Naive B cell (primary cell): ENCODE measurements at regions not wholly inside any gene's neighbourhood (a gene's known extent, or its start where the extent isn't known, plus 50 kb on each side); places are given as distances from the start of the nearest gene placed in this dataset.

ENCODE experiments used
- ATAC-seq, 2 donors: fragments of 150-1000 bp; cut with Tn5 transposase; 2 replicates each; pipeline ENCODE4 v1.10.0; 2021; ENCODE audit warnings: low read depth in 2 of 2, mild to moderate bottlenecking in 2 of 2, moderate library complexity in 2 of 2
- DNase-seq: peaks from one replicate; pipeline ENCODE4 v3.0.0; 2022
- H3K27ac Mint-ChIP-seq, 6 donors: one replicate each; pipeline ENCODE4 v1.8.0; 2020 to 2022; ENCODE audit warnings: mild to moderate bottlenecking in 6 of 6, mixed read lengths in 6 of 6, moderate library complexity in 5 of 6, inconsistent platforms in 2 of 6
- H3K27me3 Mint-ChIP-seq, 3 donors: one replicate each; pipeline ENCODE4 v1.8.0; 2021 to 2022; ENCODE audit warnings: mixed read lengths in 3 of 3, mild to moderate bottlenecking in 1 of 3
- H3K36me3 Mint-ChIP-seq, 2 donors: one replicate each; pipeline ENCODE4 v1.8.0; 2020 to 2022; ENCODE audit warnings: mixed read lengths in 2 of 2, inconsistent platforms in 1 of 2, mild to moderate bottlenecking in 1 of 2
- H3K4me1 Mint-ChIP-seq, 3 donors: one replicate each; pipeline ENCODE4 v1.8.0; 2020 to 2022; ENCODE audit warnings: mixed read lengths in 3 of 3, inconsistent platforms in 1 of 3, mild to moderate bottlenecking in 1 of 3, moderate library complexity in 1 of 3
- H3K4me3 Mint-ChIP-seq, 8 donors: one replicate each; pipeline ENCODE4 v1.8.0; 2020 to 2022; ENCODE audit warnings: mild to moderate bottlenecking in 8 of 8, mixed read lengths in 8 of 8, moderate library complexity in 8 of 8, inconsistent platforms in 2 of 8
- H3K9me3 Mint-ChIP-seq, 7 donors: one replicate each; pipeline ENCODE4 v1.8.0; 2020 to 2022; ENCODE audit warnings: mixed read lengths in 7 of 7, mild to moderate bottlenecking in 5 of 7, inconsistent platforms in 2 of 7, moderate library complexity in 1 of 7

GRCh38 chr9:737400-738120, 103.9 kb upstream of the DMRT1 start:
- H3K27me3 Mint-ChIP-seq, result no peaks in the 10 kb centered on the region
- H3K9me3 Mint-ChIP-seq, result no peaks in the 10 kb centered on the region
- ATAC-seq, result no peak
- H3K4me3 Mint-ChIP-seq, result no peak overlapping the region
- no peak for DNase-seq
- H3K27ac Mint-ChIP-seq, result peak overlapping the region in 1 of 6 donors; percentile 65
- H3K36me3 Mint-ChIP-seq, result no peaks in the 10 kb centered on the region
- H3K4me1 Mint-ChIP-seq, result no peaks in the 10 kb centered on the region

GRCh38 chr9:738209-738915, 103.1 kb upstream of the DMRT1 start:
- DNase-seq (no peak), ATAC-seq (no peak)
- Mint-ChIP-seq H3K27me3 (no peaks in the 10 kb centered on the region), H3K4me3 (no peak overlapping the region), H3K36me3 (no peaks in the 10 kb centered on the region), H3K9me3 (no peaks in the 10 kb centered on the region), H3K27ac (peak overlapping the region in 1 of 6 donors; percentile 15), H3K4me1 (no peaks in the 10 kb centered on the region)

GRCh38 chr9:739362-739761, 102.1 kb upstream of the DMRT1 start:
- no peaks in the 10 kb centered on the region for H3K27me3 Mint-ChIP-seq
- H3K36me3 Mint-ChIP-seq, result no peaks in the 10 kb centered on the region
- no peak for ATAC-seq
- no peaks in the 10 kb centered on the region for H3K9me3 Mint-ChIP-seq
- no peak for DNase-seq
- no peaks in the 10 kb centered on the region for H3K4me1 Mint-ChIP-seq
- H3K27ac Mint-ChIP-seq, result no peak overlapping the region
- H3K4me3 Mint-ChIP-seq, result no peak overlapping the region

- no peak overlapping the region for H3K4me3 Mint-ChIP-seq
- no peaks in the 10 kb centered on the region for H3K4me1 Mint-ChIP-seq
- DNase-seq (no peak), ATAC-seq (no peak)
- no peaks in the 10 kb centered on the region for H3K27me3 Mint-ChIP-seq
- no peaks in the 10 kb centered on the region for H3K36me3 Mint-ChIP-seq
- no peak overlapping the region for H3K27ac Mint-ChIP-seq
- no peaks in the 10 kb centered on the region for H3K9me3 Mint-ChIP-seq
Observed at GRCh38 chr9:740221-740620, 101.3 kb upstream of the DMRT1 start.

- Mint-ChIP-seq H3K27me3 (no peaks in the 10 kb centered on the region), H3K36me3 (no peaks in the 10 kb centered on the region), H3K9me3 (no peaks in the 10 kb centered on the region), H3K4me3 (no peak overlapping the region), H3K4me1 (peaks cover 0 to 3% (median 0%) of the 10 kb centered on the region in 3 donors), H3K27ac (peak overlapping the region in 1 of 6 donors; percentile 95)
- ATAC-seq (no peak), DNase-seq (no peak)
Observed at GRCh38 chr9:742104-742503, 99.4 kb upstream of the DMRT1 start.

- peaks cover 0 to 3% (median 0%) of the 10 kb centered on the region in 3 donors for H3K4me1 Mint-ChIP-seq
- no peak for DNase-seq
- H3K27me3 Mint-ChIP-seq, result no peaks in the 10 kb centered on the region
- no peaks in the 10 kb centered on the region for H3K9me3 Mint-ChIP-seq
- no peak for ATAC-seq
- no peak overlapping the region for H3K4me3 Mint-ChIP-seq
- H3K27ac Mint-ChIP-seq, result no peak overlapping the region
- no peaks in the 10 kb centered on the region for H3K36me3 Mint-ChIP-seq
Observed at GRCh38 chr9:742914-743589, 98.4 kb upstream of the DMRT1 start.

GRCh38 chr9:744046-744712, 97.3 kb upstream of the DMRT1 start:
- ATAC-seq, result no peak
- peaks cover 0 to 12% (median 0%) of the 10 kb centered on the region in 3 donors for H3K4me1 Mint-ChIP-seq
- no peak overlapping the region for H3K27ac Mint-ChIP-seq
- H3K9me3 Mint-ChIP-seq, result no peaks in the 10 kb centered on the region
- no peaks in the 10 kb centered on the region for H3K27me3 Mint-ChIP-seq
- no peak for DNase-seq
- no peak overlapping the region for H3K4me3 Mint-ChIP-seq
- no peaks in the 10 kb centered on the region for H3K36me3 Mint-ChIP-seq

GRCh38 chr9:744790-745484, 96.6 kb upstream of the DMRT1 start:
- no peak for ATAC-seq
- no peak for DNase-seq
- no peaks in the 10 kb centered on the region for H3K36me3 Mint-ChIP-seq
- H3K4me3 Mint-ChIP-seq, result no peak overlapping the region
- peaks cover 0 to 19% (median 4%) of the 10 kb centered on the region in 3 donors for H3K4me1 Mint-ChIP-seq
- no peaks in the 10 kb centered on the region for H3K27me3 Mint-ChIP-seq
- peak overlapping the region in 1 of 6 donors; percentile 68 for H3K27ac Mint-ChIP-seq
- H3K9me3 Mint-ChIP-seq, result no peaks in the 10 kb centered on the region

- H3K4me1 Mint-ChIP-seq, result peaks cover 0 to 28% (median 13%) of the 10 kb centered on the region in 3 donors
- H3K27ac Mint-ChIP-seq, result no peak overlapping the region
- H3K9me3 Mint-ChIP-seq, result no peaks in the 10 kb centered on the region
- H3K27me3 Mint-ChIP-seq, result no peaks in the 10 kb centered on the region
- no peak for ATAC-seq
- H3K36me3 Mint-ChIP-seq, result no peaks in the 10 kb centered on the region
- H3K4me3 Mint-ChIP-seq, result no peak overlapping the region
- DNase-seq, result no peak
Observed at GRCh38 chr9:745761-746380, 95.6 kb upstream of the DMRT1 start.

GRCh38 chr9:746661-747434, 94.6 kb upstream of the DMRT1 start:
- no peaks in the 10 kb centered on the region for H3K9me3 Mint-ChIP-seq
- DNase-seq (no peak), ATAC-seq (no peak)
- H3K36me3 Mint-ChIP-seq, result no peaks in the 10 kb centered on the region
- no peak overlapping the region for H3K4me3 Mint-ChIP-seq
- peaks cover 0 to 37% (median 20%) of the 10 kb centered on the region in 3 donors for H3K4me1 Mint-ChIP-seq
- H3K27ac Mint-ChIP-seq, result no peak overlapping the region
- H3K27me3 Mint-ChIP-seq, result no peaks in the 10 kb centered on the region

GRCh38 chr9:747567-747966, 93.9 kb upstream of the DMRT1 start:
- H3K4me1 Mint-ChIP-seq, result peaks cover 0 to 39% (median 20%) of the 10 kb centered on the region in 3 donors
- no peak overlapping the region for H3K4me3 Mint-ChIP-seq
- DNase-seq, result no peak
- H3K9me3 Mint-ChIP-seq, result no peaks in the 10 kb centered on the region
- H3K36me3 Mint-ChIP-seq, result no peaks in the 10 kb centered on the region
- ATAC-seq, result no peak
- no peaks in the 10 kb centered on the region for H3K27me3 Mint-ChIP-seq
- peak overlapping the region in 1 of 6 donors; percentile 15 for H3K27ac Mint-ChIP-seq

- Mint-ChIP-seq H3K36me3 (no peaks in the 10 kb centered on the region), H3K4me1 (peaks cover 0 to 39% (median 20%) of the 10 kb centered on the region in 3 donors), H3K27me3 (no peaks in the 10 kb centered on the region), H3K27ac (peak overlapping the region in 1 of 6 donors; percentile 7), H3K9me3 (no peaks in the 10 kb centered on the region), H3K4me3 (peak overlapping the region in 3 of 8 donors; percentile 5 to 54 (median 33))
- DNase-seq (no peak), ATAC-seq (no peak)
Observed at GRCh38 chr9:748861-749497, 92.5 kb upstream of the DMRT1 start.
